ENCODE measurements at regions not wholly inside any gene's neighbourhood (a gene's known extent, or its start where the extent isn't known, plus 50 kb on each side); places are given as distances from the start of the nearest gene placed in this dataset.

- no peak for DNase-seq
These were observed 345.3 kb downstream of the EN1 start for GRCh38 chr2:118502106-118502505.

- no peak for DNase-seq
These were observed 348.5 kb downstream of the EN1 start for GRCh38 chr2:118498943-118499342.

GRCh38 chr2:118496870-118497611 lies 350.4 kb downstream of the EN1 start:
- no peak for DNase-seq

- DNase-seq = no peak
These were observed 351.0 kb downstream of the EN1 start for GRCh38 chr2:118496467-118496866.

- no peak for DNase-seq
These were observed 352.2 kb downstream of the EN1 start for GRCh38 chr2:118495290-118495689.

GRCh38 chr2:118493213-118493612 lies 354.2 kb downstream of the EN1 start:
- DNase-seq = no peak

- DNase-seq = no peak
These were observed 355.1 kb downstream of the EN1 start for GRCh38 chr2:118492335-118492734.

- no peak for DNase-seq
These were observed 357.1 kb downstream of the EN1 start for GRCh38 chr2:118490330-118490729.

GRCh38 chr2:118489712-118490299 lies 357.6 kb downstream of the EN1 start:
- DNase-seq = no peak

- no peak for DNase-seq
These were observed 366.1 kb downstream of the EN1 start for GRCh38 chr2:118481299-118481698.

GRCh38 chr2:118479020-118479419 lies 368.4 kb downstream of the EN1 start:
- DNase-seq = no peak

- no peak for DNase-seq
These were observed 370.2 kb downstream of the EN1 start for GRCh38 chr2:118477111-118477862.

- DNase-seq = no peak
These were observed 371.7 kb downstream of the EN1 start for GRCh38 chr2:118475622-118476205.

GRCh38 chr2:118474541-118474920 lies 372.9 kb downstream of the EN1 start:
- no peak for DNase-seq

- no peak for DNase-seq
These were observed 373.5 kb downstream of the EN1 start for GRCh38 chr2:118473846-118474540.

- DNase-seq = no peak
These were observed 374.2 kb downstream of the EN1 start for GRCh38 chr2:118473241-118473640.

GRCh38 chr2:118470297-118470696 lies 377.2 kb downstream of the EN1 start:
- DNase-seq = no peak

- no peak for DNase-seq
These were observed 378.3 kb downstream of the EN1 start for GRCh38 chr2:118469103-118469502.

- no peak for DNase-seq
These were observed 376.4 kb downstream of the INSIG2 start for GRCh38 chr2:118464546-118465265.

GRCh38 chr2:118464046-118464445 lies 375.8 kb downstream of the INSIG2 start:
- DNase-seq = no peak

GRCh38 chr2:118460425-118460824 lies 372.2 kb downstream of the INSIG2 start:
- DNase-seq = no peak

- DNase-seq = no peak
These were observed 371.2 kb downstream of the INSIG2 start for GRCh38 chr2:118459426-118459825.

All from C1 segment of cervical spinal cord (tissue), 14 donors.